Smooth muscle cell (in vitro differentiated cells): ENCODE measurements at regions not wholly inside any gene's neighbourhood (a gene's known extent, or its start where the extent isn't known, plus 50 kb on each side); places are given as distances from the start of the nearest gene placed in this dataset.

ENCODE experiments used
- DNase-seq: peaks from one replicate; lab custom pipeline; 2025; ENCODE audit not compliant: unreplicated experiment; lab: John Stamatoyannopoulos, UW
- H2AFZ ChIP-seq: fragments of 200-600 bp; sonication (generic); 2 replicates; pipeline ENCODE4 v1.6.0; 2016; ENCODE audit warnings: antibody characterized with exemption, low read depth, mild to moderate bottlenecking
- H3F3A ChIP-seq: fragments of 200-600 bp; sonication (generic); 2 replicates; pipeline ENCODE4 v1.6.0; 2017; ENCODE audit warnings: antibody characterized with exemption, low read depth
- H3K27ac ChIP-seq: fragments of 200-600 bp; sonication (generic); 2 replicates; pipeline ENCODE4 v1.5.1; 2016; ENCODE audit warnings: low read depth, mild to moderate bottlenecking
- H3K27me3 ChIP-seq: fragments of 200-600 bp; sonication (generic); 2 replicates; pipeline ENCODE4 v1.6.1; 2016; ENCODE audit warnings: low read depth, mild to moderate bottlenecking
- H3K36me3 ChIP-seq: fragments of 200-600 bp; sonication (generic); 2 replicates; pipeline ENCODE4 v1.5.1; 2016; ENCODE audit warnings: low read depth
- H3K4me1 ChIP-seq: fragments of 200-600 bp; sonication (generic); 2 replicates; pipeline ENCODE4 v1.5.1; 2016; ENCODE audit warnings: low read depth
- H3K4me2 ChIP-seq: fragments of 200-600 bp; sonication (generic); 2 replicates; pipeline ENCODE4 v1.6.0; 2016; ENCODE audit warnings: mild to moderate bottlenecking
- H3K4me3 ChIP-seq: fragments of 200-600 bp; sonication (generic); 2 replicates; pipeline ENCODE4 v1.5.1; 2016; ENCODE audit warnings: mild to moderate bottlenecking
- H3K79me2 ChIP-seq: fragments of 200-600 bp; sonication (generic); 2 replicates; pipeline ENCODE4 v1.6.0; 2016; ENCODE audit warnings: low read depth, mild to moderate bottlenecking
- H3K9ac ChIP-seq: fragments of 200-600 bp; sonication (generic); 2 replicates; pipeline ENCODE4 v1.6.0; 2016; ENCODE audit warnings: low read depth
- H3K9me3 ChIP-seq: fragments of 200-600 bp; sonication (generic); replicated peaks from 2 replicates; pipeline ENCODE4 v1.5.1; 2016; ENCODE audit warnings: low read depth
- H4K20me1 ChIP-seq: fragments of 200-600 bp; sonication (generic); 2 replicates; pipeline ENCODE4 v1.6.0; 2016; ENCODE audit warnings: low read depth
- WGBS: methylation state at CpG from one replicate; pipeline ENCODE4 v1.1.7; 2016; ENCODE audit warnings: low lambda C conversion rate; 5-methylcytosine and 5-hydroxymethylcytosine counted together
- TF ChIP-seq, protein P1 (sequence below): fragments of 200-600 bp; sonication (generic); IDR thresholded peaks from 2 replicates; pipeline ENCODE4 v1.5.1; 2017; ENCODE audit warnings: borderline replicate concordance, mild to moderate bottlenecking, antibody characterized with exemption; ENCODE audit not compliant: insufficient read depth, poor library complexity, severe bottlenecking

DNA sequence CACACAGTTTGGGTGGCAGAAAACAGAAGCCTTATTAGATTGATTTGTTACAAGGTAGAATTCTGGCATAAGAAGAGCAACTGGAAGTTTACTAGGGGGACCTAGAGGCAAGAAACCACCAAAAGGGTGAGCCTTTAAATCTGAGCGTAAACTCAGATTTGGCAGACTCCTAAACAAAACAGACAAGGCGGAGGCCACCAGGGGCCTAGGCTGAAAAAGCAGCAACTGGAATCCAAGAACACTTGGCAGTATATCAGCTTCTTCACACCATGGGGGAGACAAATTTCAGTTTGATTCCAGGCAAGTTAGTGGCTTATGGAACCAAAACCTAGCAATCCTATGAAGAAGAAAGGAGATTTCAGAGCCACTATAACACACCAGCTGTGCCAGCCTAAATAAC, 220.0 kb downstream of the C3orf38 start:
- no peaks in the 10 kb centered on the region for H3F3A ChIP-seq
- DNase-seq: no peak
- 97% methylated on average over 2 of the region's 2 CpGs for WGBS

DNA sequence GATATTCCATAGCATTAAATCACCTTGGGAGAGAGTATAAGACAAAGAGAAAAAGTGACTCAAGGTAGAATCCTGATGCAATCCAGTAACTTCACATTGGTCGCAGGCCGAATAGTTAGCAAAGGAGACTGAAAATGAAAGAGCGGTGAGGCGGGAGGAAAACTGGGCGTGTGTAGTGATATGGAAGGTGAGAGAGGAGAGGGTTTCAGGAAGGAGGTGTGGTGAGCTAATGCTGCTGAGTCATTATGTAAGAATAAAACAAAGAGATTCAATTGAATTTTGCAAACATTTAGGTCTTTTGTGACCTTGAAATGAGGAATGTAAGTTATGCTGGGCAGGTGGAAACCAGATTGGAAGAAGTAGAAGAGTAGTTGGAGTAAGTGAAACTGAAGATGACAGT, 235.3 kb downstream of the C3orf38 start:
- WGBS: 69% methylated on average over 5 of the region's 5 CpGs
- TF ChIP-seq, protein P1, sequence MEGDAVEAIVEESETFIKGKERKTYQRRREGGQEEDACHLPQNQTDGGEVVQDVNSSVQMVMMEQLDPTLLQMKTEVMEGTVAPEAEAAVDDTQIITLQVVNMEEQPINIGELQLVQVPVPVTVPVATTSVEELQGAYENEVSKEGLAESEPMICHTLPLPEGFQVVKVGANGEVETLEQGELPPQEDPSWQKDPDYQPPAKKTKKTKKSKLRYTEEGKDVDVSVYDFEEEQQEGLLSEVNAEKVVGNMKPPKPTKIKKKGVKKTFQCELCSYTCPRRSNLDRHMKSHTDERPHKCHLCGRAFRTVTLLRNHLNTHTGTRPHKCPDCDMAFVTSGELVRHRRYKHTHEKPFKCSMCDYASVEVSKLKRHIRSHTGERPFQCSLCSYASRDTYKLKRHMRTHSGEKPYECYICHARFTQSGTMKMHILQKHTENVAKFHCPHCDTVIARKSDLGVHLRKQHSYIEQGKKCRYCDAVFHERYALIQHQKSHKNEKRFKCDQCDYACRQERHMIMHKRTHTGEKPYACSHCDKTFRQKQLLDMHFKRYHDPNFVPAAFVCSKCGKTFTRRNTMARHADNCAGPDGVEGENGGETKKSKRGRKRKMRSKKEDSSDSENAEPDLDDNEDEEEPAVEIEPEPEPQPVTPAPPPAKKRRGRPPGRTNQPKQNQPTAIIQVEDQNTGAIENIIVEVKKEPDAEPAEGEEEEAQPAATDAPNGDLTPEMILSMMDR: no peak

More for the DNA sequence above, 220.0 kb downstream of the C3orf38 start:
- no peak overlapping the region for H3K4me3 ChIP-seq
- no peaks in the 10 kb centered on the region for H3K36me3 ChIP-seq
- no peak overlapping the region for H3K4me2 ChIP-seq
- no peak overlapping the region for H2AFZ ChIP-seq
- no peaks in the 10 kb centered on the region for H3K4me1 ChIP-seq
- no peaks in the 10 kb centered on the region for H3K79me2 ChIP-seq
- no peaks in the 10 kb centered on the region for H3K27me3 ChIP-seq
- TF ChIP-seq, protein P1: no peak
- H3K27ac ChIP-seq: no peak overlapping the region
- H4K20me1 ChIP-seq: no peaks in the 10 kb centered on the region
- no peak overlapping the region for H3K9ac ChIP-seq
- H3K9me3 ChIP-seq: peaks cover 8% of the 10 kb centered on the region

DNA sequence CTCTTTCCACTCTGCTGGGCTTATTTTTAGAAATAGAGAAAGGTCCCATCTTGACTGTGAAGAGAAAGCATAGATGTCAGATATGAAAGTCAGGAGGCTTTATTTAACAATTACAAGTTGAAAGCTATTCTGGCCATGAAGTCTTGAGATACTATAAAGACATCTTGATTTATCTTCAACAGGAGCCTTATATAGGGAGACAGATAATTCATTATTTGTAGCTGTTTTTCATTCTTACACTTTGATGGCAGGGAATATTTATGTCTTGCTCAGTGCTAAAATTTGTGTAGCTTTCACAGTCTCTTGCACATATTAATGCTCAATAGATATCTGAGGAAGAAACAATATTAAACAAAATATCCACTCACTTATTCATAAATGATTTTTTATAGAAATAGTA, 248.8 kb downstream of the C3orf38 start:
- H2AFZ ChIP-seq: no peak overlapping the region
- no peak overlapping the region for H3K9ac ChIP-seq
- no peak overlapping the region for H3K4me3 ChIP-seq
- H3K4me2 ChIP-seq: no peak overlapping the region
- H3K9me3 ChIP-seq: no peaks in the 10 kb centered on the region
- H3K27me3 ChIP-seq: no peaks in the 10 kb centered on the region
- TF ChIP-seq, protein P1: no peak
- H4K20me1 ChIP-seq: no peaks in the 10 kb centered on the region
- H3K4me1 ChIP-seq: peaks cover 5% of the 10 kb centered on the region
- no peaks in the 10 kb centered on the region for H3K79me2 ChIP-seq
- no peaks in the 10 kb centered on the region for H3K36me3 ChIP-seq
- no peak for DNase-seq
- H3F3A ChIP-seq: no peaks in the 10 kb centered on the region
- H3K27ac ChIP-seq: no peak overlapping the region

More for the DNA sequence above, 235.3 kb downstream of the C3orf38 start:
- Histone ChIP-seq H3K79me2 (no peaks in the 10 kb centered on the region), H3K4me1 (no peaks in the 10 kb centered on the region), H3K27ac (no peak overlapping the region), H3K36me3 (no peaks in the 10 kb centered on the region), H3F3A (no peaks in the 10 kb centered on the region), H3K4me2 (no peak overlapping the region), H2AFZ (no peak overlapping the region), H3K27me3 (no peaks in the 10 kb centered on the region), H4K20me1 (no peaks in the 10 kb centered on the region), H3K9ac (no peak overlapping the region), H3K9me3 (no peaks in the 10 kb centered on the region), H3K4me3 (no peak overlapping the region)
- DNase-seq: no peak

DNA sequence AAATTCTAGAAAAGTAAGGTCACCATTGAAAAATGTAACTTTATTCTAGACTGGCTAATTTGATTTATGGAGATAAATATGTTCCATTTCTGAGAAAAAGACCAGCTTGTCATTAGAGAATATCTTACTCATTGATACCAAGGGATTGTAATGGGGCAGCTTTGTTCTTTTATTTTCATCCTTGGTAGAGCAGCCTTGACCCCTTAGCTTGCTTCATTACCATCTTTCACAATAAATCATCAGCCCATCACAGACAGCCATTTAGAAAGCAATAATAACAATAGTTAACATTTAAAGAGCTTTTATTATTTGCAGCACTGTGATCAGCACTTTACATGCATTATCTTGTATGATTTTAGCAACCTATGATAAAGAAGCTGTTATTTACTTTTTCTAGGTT, 253.6 kb downstream of the C3orf38 start:
- H3K27me3 ChIP-seq: no peaks in the 10 kb centered on the region
- no peaks in the 10 kb centered on the region for H3K79me2 ChIP-seq
- H3K9ac ChIP-seq: no peak overlapping the region
- H3K27ac ChIP-seq: no peak overlapping the region
- H4K20me1 ChIP-seq: no peaks in the 10 kb centered on the region
- H3K4me2 ChIP-seq: no peak overlapping the region
- no peak overlapping the region for H2AFZ ChIP-seq
- no peaks in the 10 kb centered on the region for H3K36me3 ChIP-seq
- peaks cover 5% of the 10 kb centered on the region for H3K4me1 ChIP-seq
- no peak overlapping the region for H3K4me3 ChIP-seq
- DNase-seq: no peak
- H3K9me3 ChIP-seq: no peaks in the 10 kb centered on the region
- H3F3A ChIP-seq: no peaks in the 10 kb centered on the region
- TF ChIP-seq, protein P1: no peak
